HCT116 (cell line): ENCODE measurements at regions not wholly inside any gene's neighbourhood (a gene's known extent, or its start where the extent isn't known, plus 50 kb on each side); places are given as distances from the start of the nearest gene placed in this dataset.

Source experiments
- JUND ChIP-seq: IDR thresholded peaks from 2 replicates; pipeline ENCODE4 v1.6.1; 2012
- REST ChIP-seq: IDR thresholded peaks from 2 replicates; pipeline ENCODE4 v1.6.1; 2012; ENCODE audit warnings: low read depth

GRCh38 chr9:2260417-2261306 lies 245.5 kb downstream of the SMARCA2 start:
- TF ChIP-seq JUND (peak; percentile 85), REST (no peak)
